ENCODE measurements at regions not wholly inside any gene's neighbourhood (a gene's known extent, or its start where the extent isn't known, plus 50 kb on each side); places are given as distances from the start of the nearest gene placed in this dataset.
A peak's percentile ranks its signal among the peaks of the same experiment; 100 is the strongest.

DNA sequence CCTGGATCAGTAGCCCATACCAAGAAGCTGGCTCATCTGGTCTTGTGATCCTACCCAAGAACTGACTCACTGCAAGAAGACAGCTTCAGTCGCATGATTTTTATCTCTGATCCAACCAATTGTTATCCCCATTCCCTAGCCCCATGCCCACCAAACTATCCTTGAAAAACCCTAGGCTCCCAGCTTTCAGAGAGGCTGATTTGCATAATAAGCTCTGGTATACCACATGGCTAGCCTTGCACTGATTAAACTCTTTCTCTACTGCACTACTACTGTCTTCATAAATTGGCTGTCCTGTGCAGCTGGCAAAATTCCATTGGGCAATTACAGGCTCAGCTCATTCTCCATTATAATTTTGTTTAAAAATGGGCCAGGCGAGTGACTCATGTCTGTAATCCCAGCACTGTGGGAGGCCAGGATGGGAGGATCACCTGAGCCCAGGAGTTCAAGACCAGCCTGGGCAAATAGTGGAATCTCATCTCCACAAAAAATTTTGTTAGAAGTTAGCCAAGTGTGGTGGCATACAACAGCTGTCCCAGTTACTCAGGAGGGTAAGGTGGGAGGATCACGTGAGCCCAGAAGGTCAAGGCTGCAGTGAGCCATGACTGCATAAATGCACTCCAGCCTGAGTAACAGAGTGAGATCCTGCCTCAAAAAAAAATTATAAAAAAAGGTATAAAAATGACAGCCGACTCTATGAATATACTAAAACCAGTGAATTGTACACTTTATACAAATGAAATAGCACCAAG is 76.7 kb upstream of the EIF5 start:
- H3K27ac ChIP-seq = no peak overlapping the region
- H3K4me1 ChIP-seq (ENCODE audit: control insufficient read depth in 1 of 2, insufficient read depth in 1 of 2, low read depth in 1 of 2, low read length in 1 of 2) = peaks cover 4 to 9% of the 10 kb centered on the region in 2 experiments
- TF ChIP-seq, protein P1, sequence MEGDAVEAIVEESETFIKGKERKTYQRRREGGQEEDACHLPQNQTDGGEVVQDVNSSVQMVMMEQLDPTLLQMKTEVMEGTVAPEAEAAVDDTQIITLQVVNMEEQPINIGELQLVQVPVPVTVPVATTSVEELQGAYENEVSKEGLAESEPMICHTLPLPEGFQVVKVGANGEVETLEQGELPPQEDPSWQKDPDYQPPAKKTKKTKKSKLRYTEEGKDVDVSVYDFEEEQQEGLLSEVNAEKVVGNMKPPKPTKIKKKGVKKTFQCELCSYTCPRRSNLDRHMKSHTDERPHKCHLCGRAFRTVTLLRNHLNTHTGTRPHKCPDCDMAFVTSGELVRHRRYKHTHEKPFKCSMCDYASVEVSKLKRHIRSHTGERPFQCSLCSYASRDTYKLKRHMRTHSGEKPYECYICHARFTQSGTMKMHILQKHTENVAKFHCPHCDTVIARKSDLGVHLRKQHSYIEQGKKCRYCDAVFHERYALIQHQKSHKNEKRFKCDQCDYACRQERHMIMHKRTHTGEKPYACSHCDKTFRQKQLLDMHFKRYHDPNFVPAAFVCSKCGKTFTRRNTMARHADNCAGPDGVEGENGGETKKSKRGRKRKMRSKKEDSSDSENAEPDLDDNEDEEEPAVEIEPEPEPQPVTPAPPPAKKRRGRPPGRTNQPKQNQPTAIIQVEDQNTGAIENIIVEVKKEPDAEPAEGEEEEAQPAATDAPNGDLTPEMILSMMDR (IDR thresholded peaks at IDR 0.05) = no peak
- H3K36me3 ChIP-seq = no peaks in the 10 kb centered on the region
- H3K9me3 ChIP-seq = no peaks in the 10 kb centered on the region
- H3K4me3 ChIP-seq (ENCODE audit: low read depth in 1 of 2, low read length in 1 of 2) = no peak overlapping the region
- peaks cover 70% of the 10 kb centered on the region for H3K27me3 ChIP-seq

DNA sequence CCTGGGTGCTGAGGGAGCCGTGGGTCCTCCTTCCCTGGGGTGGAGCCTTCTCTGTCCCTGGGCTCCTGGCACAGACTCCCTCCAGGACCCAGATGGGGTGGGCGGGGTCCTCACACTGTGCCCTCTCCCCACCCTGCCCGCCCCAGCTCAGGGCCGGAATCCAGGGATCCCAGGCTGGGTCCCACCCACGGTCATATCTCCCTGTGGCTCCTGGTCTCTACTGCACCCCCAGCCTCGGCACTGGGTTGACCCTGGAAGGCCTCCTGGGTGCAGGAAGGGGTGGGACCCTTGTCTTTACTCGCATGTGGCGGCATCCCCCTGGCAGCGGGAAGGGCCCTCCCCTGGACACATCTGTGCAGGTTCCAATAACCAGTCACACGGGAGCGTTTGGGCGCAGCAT is 75.8 kb upstream of the EIF5 start:
- no peaks in the 10 kb centered on the region for H3K9me3 ChIP-seq
- no peak overlapping the region for H3K4me3 ChIP-seq (ENCODE audit: low read depth in 1 of 2, low read length in 1 of 2)
- peaks cover 78% of the 10 kb centered on the region for H3K27me3 ChIP-seq
- no peaks in the 10 kb centered on the region for H3K36me3 ChIP-seq
- H3K4me1 ChIP-seq (ENCODE audit: control insufficient read depth in 1 of 2, insufficient read depth in 1 of 2, low read depth in 1 of 2, low read length in 1 of 2) = peaks cover 4 to 9% of the 10 kb centered on the region in 2 experiments
- no peak overlapping the region for H3K27ac ChIP-seq
- TF ChIP-seq, protein P1 (IDR thresholded peaks at IDR 0.05) = no peak

DNA sequence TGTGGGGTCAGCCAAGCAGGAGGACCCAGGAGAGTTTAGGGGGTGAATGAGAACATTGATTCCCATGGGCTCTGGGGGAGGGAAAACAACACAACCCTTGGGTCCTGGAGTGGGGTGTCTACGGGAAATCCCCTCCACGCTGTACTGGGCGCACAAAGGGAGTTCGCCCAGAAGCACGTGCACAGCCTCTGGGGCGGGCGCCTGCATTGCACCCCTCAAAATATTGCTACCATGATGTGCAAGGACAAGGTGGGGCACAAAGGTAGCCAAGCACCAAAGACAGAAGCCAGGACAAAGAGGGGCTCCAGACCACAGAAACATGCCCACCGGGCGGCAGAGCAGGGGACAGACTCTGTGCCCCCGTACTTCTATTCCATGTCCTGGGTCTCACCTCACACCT is 74.9 kb upstream of the EIF5 start:
- H3K27me3 ChIP-seq = peaks cover 78% of the 10 kb centered on the region
- no peak overlapping the region for H3K27ac ChIP-seq
- H3K4me3 ChIP-seq (ENCODE audit: low read depth in 1 of 2, low read length in 1 of 2) = no peak overlapping the region
- H3K4me1 ChIP-seq (ENCODE audit: control insufficient read depth in 1 of 2, insufficient read depth in 1 of 2, low read depth in 1 of 2, low read length in 1 of 2) = peaks cover 4 to 9% of the 10 kb centered on the region in 2 experiments
- no peaks in the 10 kb centered on the region for H3K36me3 ChIP-seq
- H3K9me3 ChIP-seq = no peaks in the 10 kb centered on the region
- TF ChIP-seq, protein P1 (IDR thresholded peaks at IDR 0.05) = no peak

DNA sequence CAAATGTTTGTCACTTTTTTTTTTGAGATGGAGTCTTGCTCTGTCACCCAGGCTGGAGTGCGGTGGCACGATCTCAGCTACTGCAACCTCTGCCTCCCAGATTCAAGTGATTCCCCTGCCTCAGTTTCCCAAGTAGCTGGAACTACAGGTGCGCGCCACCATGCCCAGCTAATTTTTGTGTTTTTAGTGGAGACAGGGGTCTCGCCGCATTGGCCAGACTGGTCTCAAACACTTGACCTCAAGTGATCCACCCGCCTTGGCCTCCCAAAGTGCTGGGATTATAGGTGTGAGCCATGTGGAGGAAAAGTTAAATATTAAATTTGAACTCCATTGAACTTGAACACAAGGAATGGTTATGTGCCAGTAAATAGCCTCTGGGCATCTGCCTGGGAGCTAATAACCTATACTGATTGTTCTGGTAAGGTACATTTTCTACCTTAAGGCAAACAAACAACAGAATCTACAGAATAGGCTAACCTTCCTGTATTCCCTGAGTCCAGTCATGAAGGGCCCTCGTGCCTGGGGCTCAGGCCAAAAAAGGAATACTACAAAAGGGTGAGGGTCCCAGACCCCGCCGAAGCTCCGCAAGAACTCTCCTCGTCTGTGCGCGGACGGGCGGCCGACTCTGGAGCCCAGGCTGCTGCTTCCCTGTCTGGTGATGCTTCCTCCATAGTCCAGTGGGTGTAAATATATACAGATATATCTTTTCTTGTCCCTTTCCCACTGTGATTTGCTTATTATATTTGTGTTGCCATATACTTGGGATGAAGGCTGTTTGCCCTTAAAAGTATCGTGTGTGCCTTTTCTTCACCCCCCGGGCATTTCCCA is 74.0 kb upstream of the EIF5 start:
- Histone ChIP-seq H3K27ac (no peak overlapping the region), H3K36me3 (no peaks in the 10 kb centered on the region), H3K4me3 (ENCODE audit: low read depth in 1 of 2, low read length in 1 of 2) (peak overlapping the region in 1 of 2 experiments; percentile 39), H3K27me3 (peaks cover 86% of the 10 kb centered on the region), H3K9me3 (no peaks in the 10 kb centered on the region), H3K4me1 (ENCODE audit: control insufficient read depth in 1 of 2, insufficient read depth in 1 of 2, low read depth in 1 of 2, low read length in 1 of 2) (peaks cover 4 to 9% of the 10 kb centered on the region in 2 experiments)
- TF ChIP-seq, protein P1 (IDR thresholded peaks at IDR 0.05) = no peak

DNA sequence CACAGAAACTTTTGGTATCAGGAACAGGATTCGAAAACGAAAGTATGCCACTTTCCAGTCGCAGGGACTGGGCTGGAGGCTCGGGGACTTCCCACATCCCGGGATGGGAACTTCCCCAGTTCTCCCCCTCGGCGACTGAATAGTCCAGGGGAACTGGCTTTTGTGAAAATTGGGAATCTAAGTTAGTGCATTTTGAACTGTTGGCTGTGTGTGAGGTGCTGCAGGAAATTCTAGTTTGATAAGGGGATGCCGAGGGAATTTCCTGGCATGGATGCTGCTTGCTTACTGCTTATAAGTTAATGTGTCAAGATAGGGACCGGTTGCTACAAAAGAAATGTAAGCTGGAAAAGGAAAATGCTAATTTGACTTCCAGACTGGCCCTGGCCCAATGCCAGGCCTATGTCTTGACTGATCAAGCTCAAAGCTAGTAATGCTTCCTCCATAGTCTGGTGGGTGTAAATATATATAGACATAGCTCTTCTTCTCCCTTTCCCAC is 73.4 kb upstream of the EIF5 start:
- no peak overlapping the region for H3K27ac ChIP-seq
- H3K4me1 ChIP-seq (ENCODE audit: control insufficient read depth in 1 of 2, insufficient read depth in 1 of 2, low read depth in 1 of 2, low read length in 1 of 2) = peaks cover 4 to 9% of the 10 kb centered on the region in 2 experiments
- H3K4me3 ChIP-seq (ENCODE audit: low read depth in 1 of 2, low read length in 1 of 2) = peak overlapping the region in 1 of 2 experiments; percentile 39
- peaks cover 92% of the 10 kb centered on the region for H3K27me3 ChIP-seq
- H3K9me3 ChIP-seq = no peaks in the 10 kb centered on the region
- TF ChIP-seq, protein P1 (IDR thresholded peaks at IDR 0.05) = no peak
- H3K36me3 ChIP-seq = no peaks in the 10 kb centered on the region
